Spleen (tissue), 11 donors: ENCODE measurements at regions not wholly inside any gene's neighbourhood (a gene's known extent, or its start where the extent isn't known, plus 50 kb on each side); places are given as distances from the start of the nearest gene placed in this dataset.

Experiments used
- DNase-seq: peaks from one replicate; pipeline ENCODE4 v3.0.0-alpha.2; 2020
- H3K27ac ChIP-seq, 8 donors: fragments of 200-600 bp; sonication (generic) in 7 of 8; 1 replicate in 4 of 8; 2 replicates in 4 of 8; pipeline versions ENCODE4 v1.5.0 to v1.8.0; 2016 to 2021; ENCODE audit warnings: inconsistent platforms in 4 of 8, mild to moderate bottlenecking in 4 of 8, moderate library complexity in 1 of 8
- H3K27me3 ChIP-seq, 7 donors: fragments of 200-600 bp; sonication (generic) in 6 of 7; replicated peaks in 1 of 7; 1 replicate in 4 of 7; 2 replicates in 3 of 7; pipeline versions ENCODE4 v1.5.0 to v1.8.0; 2016 to 2021; ENCODE audit warnings: inconsistent platforms in 3 of 7, mild to moderate bottlenecking in 1 of 7
- H3K36me3 ChIP-seq, 6 donors: fragments of 200-600 bp; sonication (generic) in 5 of 6; 1 replicate in 4 of 6; 2 replicates in 2 of 6; pipeline versions ENCODE4 v1.5.0 to v1.8.0; 2016 to 2021; ENCODE audit warnings: inconsistent platforms in 2 of 6
- H3K4me1 ChIP-seq, 6 donors: fragments of 200-600 bp; sonication (generic) in 5 of 6; 1 replicate in 3 of 6; 2 replicates in 3 of 6; pipeline versions ENCODE4 v1.5.0 to v1.8.0; 2016 to 2021; ENCODE audit warnings: inconsistent platforms in 3 of 6
- H3K4me3 ChIP-seq, 8 donors: fragments of 200-600 bp; sonication (generic) in 7 of 8; 1 replicate in 4 of 8; 2 replicates in 4 of 8; pipeline versions ENCODE4 v1.5.0 to v1.8.0; 2016 to 2021; ENCODE audit warnings: inconsistent platforms in 4 of 8, mild to moderate bottlenecking in 4 of 8, moderate library complexity in 2 of 8
- H3K9me3 ChIP-seq, 8 donors: fragments of 200-600 bp; sonication (generic) in 7 of 8; 1 replicate in 4 of 8; 2 replicates in 4 of 8; pipeline versions ENCODE4 v1.5.0 to v1.8.0; 2016 to 2021; ENCODE audit warnings: inconsistent platforms in 4 of 8
- CTCF ChIP-seq, 11 experiments: fragments of 200-600 bp in 7 of 11; fragments of 450-650 bp in 4 of 11; sonication (generic) in 4 of 11; IDR thresholded peaks in 8 of 11; conservative IDR thresholded peaks in 3 of 11; 1 replicate in 7 of 11; 2 replicates in 4 of 11; pipeline versions ENCODE4 v1.4.0 to v1.8.0; 2016 to 2021; ENCODE audit warnings: antibody characterized with exemption in 11 of 11, inconsistent platforms in 4 of 11, mild to moderate bottlenecking in 1 of 11
- POLR2A ChIP-seq, 3 donors: fragments of 450-650 bp; IDR thresholded peaks; one replicate each; pipeline ENCODE4 v1.5.1; 2017; ENCODE audit warnings: antibody characterized with exemption in 3 of 3, mild to moderate bottlenecking in 1 of 3
- POLR2AphosphoS5 ChIP-seq, 3 donors: sonication (generic); formaldehyde crosslinking; IDR thresholded peaks; one replicate each; pipeline ENCODE4 v1.5.1; 2017; ENCODE audit warnings: antibody characterized with exemption in 3 of 3
- WGBS, 5 donors: extraction: QIAGEN DNeasy Blood & Tissue Kit in 3 of 5; methylation state at CpG; one replicate each; pipeline versions ENCODE4 v1.1.5 to v1.1.7; 2013 to 2018; 5-methylcytosine and 5-hydroxymethylcytosine counted together
- intact Hi-C: fragments of 100-400 bp; cut with DNase I; formaldehyde crosslinking; loops from one replicate; pipeline ENCODE4 v1.15.0; 2023; ENCODE audit warnings: low total_unique reads
- donor health status: healthy with polysubstance abuse.
- donor health status: DM: no; HTN: no; CAD: no; lungs with moderate emphysema.
- donor health status: DM: no; HTN: no; CAD: no.
- donor health status: Bipolar disorder and iron deficiency.
- donor health status: healthy.
- donor health status: DM: no; HTN: no; CAD: no.
- donor health status: DM: yes; HTN: yes; CAD: no.

GRCh38 chr1:181204530-181204929, 116.0 kb downstream of the IER5 start:
- H3K27me3 ChIP-seq, result peaks cover 0 to 18% (median 0%) of the 10 kb centered on the region in 7 donors
- WGBS, 5 donors, result 76 to 88% (median 78%) methylated on average over 6 of the region's 6 CpGs
- no peak overlapping the region for H3K27ac ChIP-seq
- no peak overlapping the region for H3K4me3 ChIP-seq
- no peak for TF ChIP-seq POLR2AphosphoS5 (IDR thresholded peaks at IDR 0.05)
- no peak for TF ChIP-seq CTCF (IDR thresholded peaks at IDR 0.05 in 8 of 11, conservative IDR thresholded peaks at IDR 0.05 in 3 of 11)
- TF ChIP-seq POLR2A (IDR thresholded peaks at IDR 0.05), result no peak
- no peaks in the 10 kb centered on the region for H3K4me1 ChIP-seq
- peak; percentile 12 for DNase-seq
- no peaks in the 10 kb centered on the region for H3K36me3 ChIP-seq
- H3K9me3 ChIP-seq, result peaks cover 0 to 9% (median 6%) of the 10 kb centered on the region in 8 donors
- intact Hi-C loops, result no loop called here

- Histone ChIP-seq H3K27me3 (peaks cover 0 to 24% (median 0%) of the 10 kb centered on the region in 7 donors), H3K36me3 (no peaks in the 10 kb centered on the region), H3K4me3 (no peak overlapping the region), H3K4me1 (no peaks in the 10 kb centered on the region), H3K27ac (no peak overlapping the region), H3K9me3 (no peaks in the 10 kb centered on the region)
- 64 to 74% (median 68%) methylated on average over 10 of the region's 10 CpGs for WGBS, 5 donors
- DNase-seq, result peak; percentile 40
- no peak for TF ChIP-seq POLR2A (IDR thresholded peaks at IDR 0.05)
- no peak for TF ChIP-seq POLR2AphosphoS5 (IDR thresholded peaks at IDR 0.05)
- no peak for TF ChIP-seq CTCF (IDR thresholded peaks at IDR 0.05 in 8 of 11, conservative IDR thresholded peaks at IDR 0.05 in 3 of 11)
- intact Hi-C loops, result no loop called here
Measured at GRCh38 chr1:181205901-181206300, 117.4 kb downstream of the IER5 start.

- Histone ChIP-seq H3K4me1 (no peaks in the 10 kb centered on the region), H3K4me3 (no peak overlapping the region), H3K27me3 (peaks cover 0 to 30% (median 0%) of the 10 kb centered on the region in 7 donors), H3K36me3 (no peaks in the 10 kb centered on the region), H3K9me3 (no peaks in the 10 kb centered on the region), H3K27ac (no peak overlapping the region)
- WGBS, 5 donors, result 59 to 78% (median 74%) methylated on average over 3 to 8 of the region's 8 CpGs
- DNase-seq, result peak; percentile 56
- TF ChIP-seq POLR2A (IDR thresholded peaks at IDR 0.05) (no peak), POLR2AphosphoS5 (IDR thresholded peaks at IDR 0.05) (no peak), CTCF (IDR thresholded peaks at IDR 0.05 in 8 of 11, conservative IDR thresholded peaks at IDR 0.05 in 3 of 11) (no peak)
- intact Hi-C loops, result no loop called here
Measured at GRCh38 chr1:181206513-181206912, 118.0 kb downstream of the IER5 start.

- intact Hi-C loops, result no loop called here
- 78 to 84% (median 81%) methylated on average over 12 to 19 of the region's 19 CpGs for WGBS, 5 donors
- TF ChIP-seq POLR2AphosphoS5 (IDR thresholded peaks at IDR 0.05) (no peak), CTCF (IDR thresholded peaks at IDR 0.05 in 8 of 11, conservative IDR thresholded peaks at IDR 0.05 in 3 of 11) (no peak), POLR2A (IDR thresholded peaks at IDR 0.05) (no peak)
Measured at GRCh38 chr1:181206979-181207790, 118.7 kb downstream of the IER5 start.

More at GRCh38 chr1:181206979-181207790, 118.7 kb downstream of the IER5 start:
- no peak for DNase-seq
- H3K36me3 ChIP-seq, result no peaks in the 10 kb centered on the region
- no peaks in the 10 kb centered on the region for H3K4me1 ChIP-seq
- no peak overlapping the region for H3K27ac ChIP-seq
- peaks cover 0 to 36% (median 0%) of the 10 kb centered on the region in 7 donors for H3K27me3 ChIP-seq
- no peaks in the 10 kb centered on the region for H3K9me3 ChIP-seq
- H3K4me3 ChIP-seq, result no peak overlapping the region
